NCI-H1417 treated with DMSO at 0.1 percent for 48 hours (cell line): ENCODE measurements at regions not wholly inside any gene's neighbourhood (a gene's known extent, or its start where the extent isn't known, plus 50 kb on each side); places are given as distances from the start of the nearest gene placed in this dataset.

Experiments used
- DNase-seq: peaks from one replicate; lab custom pipeline; 2025; lab: John Stamatoyannopoulos, UW

- no peak for DNase-seq
Measured at GRCh38 chr2:217407362-217407761, 547.5 kb upstream of the TNP1 start.

- no peak for DNase-seq
Measured at GRCh38 chr2:217404236-217404760, 544.4 kb upstream of the TNP1 start.

- no peak for DNase-seq
Measured at GRCh38 chr2:217402761-217403383, 543.0 kb upstream of the TNP1 start.

- DNase-seq = no peak
Measured at GRCh38 chr2:217402144-217402543, 542.3 kb upstream of the TNP1 start.

GRCh38 chr2:217399291-217399690, 539.4 kb upstream of the TNP1 start:
- DNase-seq = no peak

GRCh38 chr2:217398860-217399259, 539.0 kb upstream of the TNP1 start:
- DNase-seq = no peak

- no peak for DNase-seq
Measured at GRCh38 chr2:217398101-217398500, 538.2 kb upstream of the TNP1 start.

- DNase-seq = no peak
Measured at GRCh38 chr2:217396586-217396985, 536.7 kb upstream of the TNP1 start.

- DNase-seq = no peak
Measured at GRCh38 chr2:217396165-217396564, 536.3 kb upstream of the TNP1 start.

- DNase-seq = no peak
Measured at GRCh38 chr2:217394510-217395351, 534.9 kb upstream of the TNP1 start.

- DNase-seq = no peak
Measured at GRCh38 chr2:217393585-217394032, 533.7 kb upstream of the TNP1 start.

GRCh38 chr2:217392930-217393584, 533.2 kb upstream of the TNP1 start:
- no peak for DNase-seq

GRCh38 chr2:217387776-217388387, 528.0 kb upstream of the TNP1 start:
- DNase-seq = no peak

GRCh38 chr2:217386041-217386440, 526.2 kb upstream of the TNP1 start:
- no peak for DNase-seq

GRCh38 chr2:217383620-217384019, 523.8 kb upstream of the TNP1 start:
- no peak for DNase-seq

- DNase-seq = no peak
Measured at GRCh38 chr2:217382794-217383193, 522.9 kb upstream of the TNP1 start.

- no peak for DNase-seq
Measured at GRCh38 chr2:217379807-217380206, 519.9 kb upstream of the TNP1 start.

- DNase-seq = no peak
Measured at GRCh38 chr2:217372794-217373193, 512.9 kb upstream of the TNP1 start.

GRCh38 chr2:217371781-217372213, 511.9 kb upstream of the TNP1 start:
- DNase-seq = no peak

GRCh38 chr2:217370391-217370790, 510.5 kb upstream of the TNP1 start:
- DNase-seq = no peak

- no peak for DNase-seq
Measured at GRCh38 chr2:217367464-217367863, 507.6 kb upstream of the TNP1 start.

GRCh38 chr2:217366966-217367365, 507.1 kb upstream of the TNP1 start:
- no peak for DNase-seq
